OCI-LY7 (cell line): ENCODE measurements at regions not wholly inside any gene's neighbourhood (a gene's known extent, or its start where the extent isn't known, plus 50 kb on each side); places are given as distances from the start of the nearest gene placed in this dataset.

ENCODE experiments used
- CTCF ChIP-seq: fragments of 200-600 bp; sonication (generic); conservative IDR thresholded peaks from 2 replicates; pipeline ENCODE4 v1.5.1; 2014; ENCODE audit warnings: mild to moderate bottlenecking, antibody characterized with exemption, low read length, moderate library complexity, mixed read lengths
- EZH2phosphoT487 ChIP-seq: fragments of 200-600 bp; sonication (generic); IDR thresholded peaks from 2 replicates; pipeline ENCODE4 v1.6.1; 2018; ENCODE audit warnings: low read depth, borderline replicate concordance, mild to moderate bottlenecking, mixed run types, antibody characterized with exemption, low read length, moderate library complexity, mixed read lengths

DNA sequence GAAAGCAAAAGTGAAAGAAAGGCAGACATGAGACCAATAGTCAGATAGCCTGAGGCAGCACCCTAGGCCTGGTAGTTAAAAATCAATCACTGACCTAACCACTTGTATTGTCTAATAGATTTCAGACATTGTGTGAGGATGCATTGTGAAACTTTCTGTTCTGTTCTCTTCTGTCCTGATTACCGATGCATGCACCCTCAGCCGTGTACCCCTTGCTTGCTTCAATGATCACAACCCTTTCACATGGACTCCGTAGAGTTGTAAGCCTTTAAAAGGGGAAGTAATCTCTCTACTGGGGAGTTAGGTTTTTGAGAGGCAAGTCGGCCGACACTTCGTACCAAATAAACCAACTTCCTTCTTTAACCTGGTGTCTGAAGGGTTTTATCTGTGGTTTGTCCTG, 801.6 kb upstream of the TSPY4 start:
- TF ChIP-seq CTCF, result no peak
- no peak for TF ChIP-seq EZH2phosphoT487
